GM23248 (cell line): ENCODE measurements at regions not wholly inside any gene's neighbourhood (a gene's known extent, or its start where the extent isn't known, plus 50 kb on each side); places are given as distances from the start of the nearest gene placed in this dataset.

ENCODE experiments used
- EZH2 ChIP-seq: fragments of 200-600 bp; sonication (generic); IDR thresholded peaks from 2 replicates; pipeline ENCODE4 v1.6.1; 2018; ENCODE audit warnings: antibody characterized with exemption, mild to moderate bottlenecking; ENCODE audit not compliant: insufficient read depth, poor library complexity, severe bottlenecking
- EZH2phosphoT487 ChIP-seq: fragments of 200-600 bp; sonication (generic); IDR thresholded peaks from 2 replicates; pipeline ENCODE4 v1.6.1; 2018; ENCODE audit warnings: antibody characterized with exemption, moderate library complexity, mild to moderate bottlenecking, low read depth; ENCODE audit not compliant: insufficient read depth

GRCh38 chr18:55925772-55926171, 337.8 kb upstream of the TCF4 start:
- TF ChIP-seq EZH2: no peak
- TF ChIP-seq EZH2phosphoT487: no peak
